Mesodermal cell (in vitro differentiated cells): ENCODE measurements at regions not wholly inside any gene's neighbourhood (a gene's known extent, or its start where the extent isn't known, plus 50 kb on each side); places are given as distances from the start of the nearest gene placed in this dataset.

Source experiments
- H3K27ac ChIP-seq: 2 replicates; pipeline ENCODE4 v1.7.0; 2013; ENCODE audit warnings: mild to moderate bottlenecking, low read depth, low read length, moderate library complexity; ENCODE audit not compliant: severe bottlenecking
- H3K36me3 ChIP-seq: 2 replicates; pipeline ENCODE4 v1.7.1; 2013; ENCODE audit warnings: mild to moderate bottlenecking, low read length, moderate library complexity; ENCODE audit not compliant: control insufficient read depth, insufficient read depth
- H3K4me1 ChIP-seq: one replicate; pipeline ENCODE4 v1.7.1; 2013; ENCODE audit warnings: mild to moderate bottlenecking, low read length; ENCODE audit not compliant: insufficient read depth, control insufficient read depth, poor library complexity, severe bottlenecking
- H3K4me3 ChIP-seq: 2 replicates; pipeline ENCODE4 v1.7.0; 2013; ENCODE audit warnings: low read length, control low read depth, mild to moderate bottlenecking; ENCODE audit not compliant: insufficient read depth, poor library complexity, severe bottlenecking; ENCODE audit errors: extremely low read depth
- H3K9me3 ChIP-seq: 2 replicates; pipeline ENCODE4 v1.7.1; 2013; ENCODE audit warnings: mild to moderate bottlenecking, low read length, moderate library complexity; ENCODE audit not compliant: control insufficient read depth
- WGBS, 2 experiments: methylation state at CpG; one replicate each; pipeline ENCODE4 v1.1.5; 2013; ENCODE audit warnings: missing lambda C conversion rate in 2 of 2; ENCODE audit not compliant: insufficient coverage in 2 of 2; 5-methylcytosine and 5-hydroxymethylcytosine counted together

DNA sequence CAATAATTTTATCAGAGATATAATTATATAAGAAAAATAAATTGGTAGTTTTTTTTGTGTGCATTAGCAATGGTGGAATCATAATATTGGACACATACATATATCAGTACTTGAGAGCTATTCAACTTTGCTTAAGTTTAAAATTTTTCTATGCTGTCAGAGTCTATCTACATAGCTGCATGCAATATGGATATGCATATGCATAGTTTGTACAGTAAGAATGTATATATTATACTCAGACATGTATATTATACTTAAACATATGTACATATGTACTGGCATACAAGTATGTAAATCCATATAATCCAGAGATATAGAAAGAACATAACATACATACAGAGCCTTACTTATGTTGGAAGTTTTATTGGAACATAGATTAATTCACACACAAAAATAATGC is 1043.2 kb downstream of the EFNB2 start:
- no peak overlapping the region for H3K4me3 ChIP-seq
- H3K27ac ChIP-seq = no peak overlapping the region
- no peaks in the 10 kb centered on the region for H3K9me3 ChIP-seq
- no peaks in the 10 kb centered on the region for H3K36me3 ChIP-seq
- H3K4me1 ChIP-seq = no peaks in the 10 kb centered on the region

DNA sequence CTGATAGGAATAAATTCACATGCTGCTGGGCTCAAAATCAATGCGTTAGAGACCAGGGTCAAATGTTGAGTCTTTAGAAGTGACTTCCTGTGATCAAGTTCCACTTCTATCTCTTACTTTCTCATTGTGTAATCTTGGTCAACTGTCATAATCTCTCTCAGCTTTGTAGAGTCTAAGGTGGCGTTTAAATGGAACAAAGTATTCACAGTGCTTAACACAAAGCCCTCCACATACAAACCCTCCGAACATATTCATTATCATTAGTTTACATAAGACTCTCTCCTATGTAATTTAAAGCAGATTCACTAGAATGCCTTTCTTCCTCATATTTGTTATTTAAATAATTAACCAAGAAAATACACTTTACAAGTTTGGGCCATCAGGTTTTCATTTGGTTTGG is 1044.1 kb downstream of the EFNB2 start:
- H3K9me3 ChIP-seq = no peaks in the 10 kb centered on the region
- H3K4me3 ChIP-seq = no peak overlapping the region
- no peaks in the 10 kb centered on the region for H3K36me3 ChIP-seq
- no peaks in the 10 kb centered on the region for H3K4me1 ChIP-seq
- H3K27ac ChIP-seq = no peak overlapping the region
- WGBS, 2 experiments = 83% methylated on average over 1 of the region's 3 CpGs; no CpG with 5 or more reads in 1 of the 2 experiments

DNA sequence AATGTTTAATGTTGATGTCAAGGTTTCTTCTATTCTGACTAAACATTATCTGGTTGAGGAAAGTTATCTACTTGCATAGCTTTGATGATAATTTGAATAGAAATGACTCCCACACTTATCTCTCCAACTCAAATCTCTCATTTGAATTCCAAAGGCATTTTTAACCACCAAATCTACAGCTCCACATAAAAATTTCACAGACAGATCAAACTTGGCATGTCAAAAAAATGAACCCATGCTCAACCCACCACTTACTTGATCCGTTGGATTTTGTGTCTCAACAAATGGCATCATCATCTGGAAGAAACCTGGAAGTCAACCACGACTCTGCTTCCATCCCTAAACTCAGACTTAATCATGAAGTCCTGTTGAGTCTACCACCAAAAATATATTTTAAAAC is 1050.4 kb downstream of the EFNB2 start:
- Histone ChIP-seq H3K4me3 (no peak overlapping the region), H3K4me1 (no peaks in the 10 kb centered on the region), H3K27ac (no peak overlapping the region), H3K36me3 (no peaks in the 10 kb centered on the region), H3K9me3 (no peaks in the 10 kb centered on the region)
- 100% methylated on average over 2 of the region's 2 CpGs for WGBS, 2 experiments

DNA sequence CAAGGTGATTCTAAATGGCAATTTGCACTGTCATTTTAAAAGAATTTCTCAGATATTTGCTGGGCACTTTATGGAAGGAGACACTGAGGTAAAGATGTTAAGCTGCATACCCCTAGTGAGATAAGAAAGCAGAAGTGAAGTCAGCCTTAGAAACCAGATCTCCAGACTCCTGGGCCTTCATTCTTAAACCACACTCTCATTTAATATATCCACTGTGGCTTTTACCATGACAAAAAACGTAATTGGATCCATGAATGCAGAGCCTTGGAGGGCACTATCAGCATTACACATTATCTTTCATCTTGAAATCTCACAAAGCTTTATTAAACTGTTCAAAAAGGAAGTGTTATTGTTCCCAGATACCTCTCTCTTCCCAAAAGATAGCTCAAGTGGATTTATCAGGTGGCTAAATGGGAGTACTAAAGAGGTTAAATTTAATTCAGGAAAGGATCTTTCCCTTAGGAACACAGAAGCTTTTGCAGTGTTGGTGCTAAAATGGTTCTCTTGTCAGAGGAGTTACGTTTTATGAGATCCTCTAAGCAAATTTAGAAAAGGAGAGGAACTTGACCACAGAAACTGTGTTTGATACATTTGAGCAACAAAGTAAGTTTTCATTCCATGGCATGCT is 1060.4 kb downstream of the EFNB2 start:
- peaks cover 5% of the 10 kb centered on the region for H3K4me1 ChIP-seq
- H3K36me3 ChIP-seq = no peaks in the 10 kb centered on the region
- H3K9me3 ChIP-seq = no peaks in the 10 kb centered on the region
- peak overlapping the region; percentile 83 for H3K27ac ChIP-seq
- no peak overlapping the region for H3K4me3 ChIP-seq
- WGBS, 2 experiments = 45 to 55% methylated on average over 2 of the region's 2 CpGs

DNA sequence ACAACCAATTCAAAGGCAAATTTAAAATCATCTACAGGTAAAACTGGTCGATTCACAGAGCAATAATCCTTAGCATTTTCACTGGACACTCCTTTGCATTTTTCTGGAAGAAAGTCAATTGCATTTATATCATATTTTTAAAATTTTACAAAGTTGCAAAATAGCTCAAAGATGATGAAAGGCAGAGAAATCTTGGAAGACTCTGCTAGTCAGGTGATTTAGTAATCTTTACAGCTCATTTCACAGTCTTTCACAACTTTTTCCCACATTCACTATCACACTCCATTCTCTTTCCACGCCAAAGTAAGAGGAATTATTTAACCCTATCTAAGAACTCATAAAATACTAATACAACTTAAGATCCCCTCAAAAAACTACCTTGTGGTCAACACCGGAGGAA is 1063.8 kb downstream of the EFNB2 start:
- Histone ChIP-seq H3K27ac (no peak overlapping the region), H3K4me1 (peaks cover 5% of the 10 kb centered on the region), H3K9me3 (no peaks in the 10 kb centered on the region), H3K4me3 (no peak overlapping the region), H3K36me3 (no peaks in the 10 kb centered on the region)
- 75 to 100% methylated on average over 1 of the region's 3 CpGs for WGBS, 2 experiments

DNA sequence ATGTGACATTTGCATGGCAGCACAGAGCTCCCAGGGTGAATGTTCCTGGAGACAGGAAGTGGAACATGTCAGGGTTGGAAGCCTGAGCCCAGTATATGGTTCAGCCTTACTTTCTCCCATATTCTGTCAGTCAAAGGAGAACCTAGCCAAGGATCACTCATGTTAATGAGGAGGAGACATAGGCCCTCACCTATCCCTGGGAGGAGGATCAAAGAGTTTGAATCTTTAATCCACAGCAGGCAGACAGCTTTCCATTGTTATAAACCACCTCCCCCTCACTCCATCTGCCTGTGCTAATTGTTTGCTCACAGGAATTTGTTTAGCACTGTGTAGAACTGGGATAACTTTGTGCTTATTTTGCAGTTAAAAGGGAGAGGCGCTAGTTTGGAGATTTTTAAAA is 1069.1 kb downstream of the EFNB2 start:
- Histone ChIP-seq H3K27ac (no peak overlapping the region), H3K9me3 (no peaks in the 10 kb centered on the region), H3K4me1 (peaks cover 7% of the 10 kb centered on the region), H3K36me3 (no peaks in the 10 kb centered on the region), H3K4me3 (no peak overlapping the region)
- WGBS, 2 experiments = 83% methylated on average over 1 of the region's 1 CpG; no CpG with 5 or more reads in 1 of the 2 experiments

DNA sequence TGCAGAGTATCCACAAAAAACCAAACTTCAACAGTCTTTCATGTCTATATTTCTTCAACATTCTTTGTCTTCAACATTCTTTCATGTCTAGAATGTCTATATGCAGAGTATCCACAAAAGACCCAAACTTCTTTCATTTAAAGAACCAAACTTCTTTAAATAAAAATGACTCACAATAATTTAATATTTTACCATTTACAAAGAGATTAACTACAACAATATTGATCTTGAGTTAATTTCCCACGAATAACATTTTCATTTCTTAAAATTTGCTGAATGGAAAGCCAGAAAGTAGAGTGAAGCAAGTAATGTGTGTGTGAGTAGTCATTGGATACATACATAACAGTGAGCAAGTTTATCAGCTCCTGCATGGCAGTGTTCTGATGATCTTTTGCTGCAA is 1069.7 kb downstream of the EFNB2 start, which contains the start of gene DAOA:
Gene DAOA, plus strand, starts transcription at position 301 of the 400 bp plus-strand sequence.
- WGBS, 2 experiments = no CpG with 5 or more reads among the region's 1 CpG
- no peak within 1 kb of the TSS for H3K27ac ChIP-seq
- H3K9me3 ChIP-seq = no peaks in the 10 kb centered on the region
- no peaks in the 10 kb centered on the region for H3K36me3 ChIP-seq
- H3K4me3 ChIP-seq = no peak within 1 kb of the TSS
- peaks cover 7% of the 10 kb centered on the region for H3K4me1 ChIP-seq

DNA sequence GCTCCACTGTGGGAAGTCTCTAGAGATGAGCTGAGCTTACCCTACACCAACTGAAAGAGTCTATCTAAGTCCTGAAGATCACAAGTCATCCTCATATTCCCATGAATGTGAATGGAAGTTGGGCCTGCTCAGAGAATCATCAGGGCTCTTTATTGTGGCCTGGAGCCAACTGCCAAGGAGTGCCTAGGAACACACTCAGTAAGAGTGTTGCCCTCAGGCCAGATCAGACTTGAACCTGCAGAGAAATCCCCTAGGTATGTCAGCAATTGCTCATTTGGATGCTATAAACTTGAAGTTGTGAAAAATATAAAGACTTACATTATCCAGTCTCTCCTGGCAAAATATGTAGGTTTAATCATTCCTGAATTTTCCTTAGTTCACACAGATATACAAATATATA is 1070.2 kb downstream of the EFNB2 start:
- peaks cover 7% of the 10 kb centered on the region for H3K4me1 ChIP-seq
- no peaks in the 10 kb centered on the region for H3K9me3 ChIP-seq
- H3K36me3 ChIP-seq = no peaks in the 10 kb centered on the region
- no peak overlapping the region for H3K4me3 ChIP-seq
- no peak overlapping the region for H3K27ac ChIP-seq

DNA sequence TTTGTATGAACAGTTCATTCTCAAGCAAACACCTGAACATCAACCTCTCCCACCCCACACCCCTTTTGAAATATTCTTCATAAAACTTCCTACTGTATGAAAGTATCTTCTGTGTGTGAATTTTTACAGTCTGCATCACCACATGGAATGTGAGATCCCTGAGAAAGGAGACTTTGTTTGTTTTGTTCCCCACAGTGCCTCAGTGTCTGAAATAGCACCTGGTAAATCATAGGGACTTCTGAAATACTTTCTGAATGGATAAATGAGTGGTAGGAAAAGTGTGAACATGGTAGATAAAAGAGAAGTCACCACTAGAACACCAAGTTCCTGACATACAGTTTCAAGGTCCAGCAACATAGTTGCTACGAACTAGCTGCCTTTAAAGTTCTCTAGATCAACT is 1071.2 kb downstream of the EFNB2 start:
- peaks cover 7% of the 10 kb centered on the region for H3K4me1 ChIP-seq
- no peaks in the 10 kb centered on the region for H3K36me3 ChIP-seq
- H3K9me3 ChIP-seq = no peaks in the 10 kb centered on the region
- 91% methylated on average over 1 of the region's 1 CpG; no CpG with 5 or more reads in 1 of the 2 experiments for WGBS, 2 experiments
- no peak overlapping the region for H3K27ac ChIP-seq
- H3K4me3 ChIP-seq = no peak overlapping the region

DNA sequence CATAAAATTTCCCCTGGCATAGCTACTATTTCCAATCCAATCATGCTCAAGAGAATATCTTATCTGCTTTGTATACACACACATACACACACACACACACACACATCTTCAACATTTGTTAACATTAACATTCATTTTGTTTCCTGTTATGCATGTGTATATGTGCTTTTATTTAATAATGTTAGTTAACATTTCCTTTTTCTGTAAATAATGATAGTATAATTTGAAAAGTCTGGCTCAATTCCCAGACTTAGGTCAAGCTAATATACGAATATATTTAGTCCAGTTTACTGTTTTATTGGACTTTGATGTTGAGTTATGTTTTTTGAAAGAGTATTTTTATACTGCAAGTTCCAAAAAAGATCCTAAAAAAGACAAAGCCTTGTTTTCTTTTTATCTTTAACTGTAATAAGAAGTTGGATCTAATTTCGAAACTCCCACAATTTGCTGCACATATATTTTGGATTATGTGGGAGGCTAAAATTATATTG is 1072.4 kb downstream of the EFNB2 start:
- Histone ChIP-seq H3K27ac (no peak overlapping the region), H3K9me3 (no peaks in the 10 kb centered on the region), H3K4me3 (no peak overlapping the region), H3K36me3 (no peaks in the 10 kb centered on the region), H3K4me1 (peaks cover 7% of the 10 kb centered on the region)
- WGBS, 2 experiments = no CpG with 5 or more reads among the region's 2 CpGs

DNA sequence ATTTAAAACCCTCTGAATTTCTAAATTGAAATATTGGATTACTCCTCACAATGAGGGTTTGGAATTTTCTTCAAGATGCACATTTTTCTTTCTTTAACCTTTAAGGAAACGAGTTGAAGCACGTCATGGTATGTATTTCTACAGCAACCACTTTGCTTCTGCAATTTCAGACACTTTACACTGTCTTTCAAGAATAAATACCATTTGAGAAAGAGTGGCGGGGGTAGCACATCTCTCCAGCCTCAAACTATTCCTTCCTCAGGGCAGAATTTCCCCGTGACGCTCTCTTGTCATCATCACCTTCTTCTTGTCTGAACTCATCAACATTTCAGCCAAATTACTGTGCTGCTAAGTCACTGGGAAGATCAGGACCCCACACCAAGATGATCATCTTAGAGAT is 1073.4 kb downstream of the EFNB2 start:
- no peaks in the 10 kb centered on the region for H3K9me3 ChIP-seq
- H3K4me1 ChIP-seq = peaks cover 7% of the 10 kb centered on the region
- H3K27ac ChIP-seq = no peak overlapping the region
- no peak overlapping the region for H3K4me3 ChIP-seq
- 80 to 100% methylated on average over 1 to 2 of the region's 5 CpGs for WGBS, 2 experiments
- no peaks in the 10 kb centered on the region for H3K36me3 ChIP-seq
